Caco-2 (cell line): ENCODE measurements at regions not wholly inside any gene's neighbourhood (a gene's known extent, or its start where the extent isn't known, plus 50 kb on each side); places are given as distances from the start of the nearest gene placed in this dataset.
A peak's percentile ranks its signal among the peaks of the same experiment; 100 is the strongest.

Source experiments
- BruUV-seq: library from RNA; stranded (reverse); fragments of 400-500 nt; replicated peaks from 2 replicates; lab custom pipeline; 2021; lab: Mats Ljungman, UMichigan
- CTCF ChIA-PET: fragments of 300-600 bp; sonication (Branson Sonifier 250); formaldehyde crosslinking; loops from one replicate; lab custom pipeline; 2022; ENCODE audit warnings: antibody characterized with exemption; lab: Charles Lee
- POLR2A ChIA-PET: fragments of 300-600 bp; sonication (Branson Sonifier 250); formaldehyde crosslinking; loops from one replicate; lab custom pipeline; 2022; ENCODE audit warnings: antibody characterized with exemption; lab: Charles Lee
- DNase-seq, 2 experiments: peaks; one replicate each; pipeline versions ENCODE4 v3.0.0 to v3.0.0-alpha.2; 2020 to 2022
- H3K27me3 ChIP-seq: replicated peaks from 2 replicates; pipeline ENCODE4 v1.6.0; 2011; ENCODE audit warnings: low read length; ENCODE audit not compliant: control insufficient read depth, insufficient read depth
- H3K36me3 ChIP-seq: 2 replicates; pipeline ENCODE4 v1.5.1; 2011; ENCODE audit warnings: low read length; ENCODE audit not compliant: control insufficient read depth, insufficient read depth
- H3K4me1 ChIP-seq: fragments of 250-450 bp; sonication (Bioruptor Pico); 2 replicates; pipeline ENCODE4 v1.5.1; 2020; ENCODE audit warnings: mild to moderate bottlenecking
- H3K4me3 ChIP-seq: 2 replicates; pipeline ENCODE4 v1.5.1; 2011; ENCODE audit warnings: low read depth, mild to moderate bottlenecking, control low read depth, low read length
- H3K9me3 ChIP-seq: fragments of 250-450 bp; sonication (Bioruptor Pico); 2 replicates; pipeline ENCODE4 v1.5.1; 2020; ENCODE audit warnings: mild to moderate bottlenecking, moderate library complexity
- H3K27ac Mint-ChIP-seq: one replicate; pipeline ENCODE4 v1.8.0; 2022; ENCODE audit warnings: mixed read lengths; ENCODE audit not compliant: unreplicated experiment
- H3K27me3 Mint-ChIP-seq: one replicate; pipeline ENCODE4 v1.8.0; 2022; ENCODE audit warnings: mixed read lengths; ENCODE audit not compliant: insufficient read depth, unreplicated experiment
- H3K36me3 Mint-ChIP-seq: one replicate; pipeline ENCODE4 v1.8.0; 2022; ENCODE audit warnings: mild to moderate bottlenecking, mixed read lengths; ENCODE audit not compliant: insufficient read depth, unreplicated experiment
- H3K4me1 Mint-ChIP-seq: one replicate; pipeline ENCODE4 v1.8.0; 2022; ENCODE audit warnings: low read depth, mixed read lengths; ENCODE audit not compliant: unreplicated experiment
- H3K4me3 Mint-ChIP-seq: one replicate; pipeline ENCODE4 v1.8.0; 2022; ENCODE audit warnings: mild to moderate bottlenecking, moderate library complexity, mixed read lengths; ENCODE audit not compliant: unreplicated experiment
- H3K9me3 Mint-ChIP-seq: one replicate; pipeline ENCODE4 v1.8.0; 2022; ENCODE audit warnings: mixed read lengths; ENCODE audit not compliant: unreplicated experiment
- CTCF ChIP-seq, 2 experiments: fragments of 200-600 bp in 1 of 2; IDR thresholded peaks; 1 replicate in 1 of 2; 2 replicates in 1 of 2; pipeline versions ENCODE4 v1.5.1 to v1.8.0; 2011 to 2022; ENCODE audit warnings: antibody characterized with exemption in 1 of 2, control low read depth in 1 of 2, inconsistent platforms in 1 of 2, low read depth in 1 of 2, low read length in 1 of 2, mild to moderate bottlenecking in 1 of 2, moderate library complexity in 1 of 2; ENCODE audit not compliant: insufficient read depth in 1 of 2, severe bottlenecking in 1 of 2, unreplicated experiment in 1 of 2
- intact Hi-C: fragments of 100-400 bp; cut with micrococcal nuclease; formaldehyde crosslinking; loops from one replicate; pipeline ENCODE4 v1.10.0; 2022; ENCODE audit not compliant: unreplicated experiment

- no peaks in the 10 kb centered on the region for H3K27me3 Mint-ChIP-seq
- H3K36me3 ChIP-seq: no peaks in the 10 kb centered on the region
- no peaks in the 10 kb centered on the region for H3K27me3 ChIP-seq
- no TSS peak for BruUV-seq
- no peaks in the 10 kb centered on the region for H3K36me3 Mint-ChIP-seq
- intact Hi-C loops: no loop called here
- peak; percentile 17 to 40 for DNase-seq
- H3K9me3 ChIP-seq: no peaks in the 10 kb centered on the region; the same call in 1 of the 2 replicates
- no peak overlapping the region for H3K4me3 Mint-ChIP-seq
- H3K9me3 Mint-ChIP-seq: peaks cover 5% of the 10 kb centered on the region
- POLR2A ChIA-PET: interaction anchor here (0.6 kb wide), 1 partner anchor 383 kb away, joined by 3 read pairs; no protein-coding TSS in a partner anchor
- no peak for TF ChIP-seq CTCF (IDR thresholded peaks at IDR 0.05; ENCODE audit: insufficient read depth in 1 of 2, low read depth in 1 of 2, low read length in 1 of 2, severe bottlenecking in 1 of 2, unreplicated experiment in 1 of 2)
- no peak overlapping the region for H3K4me3 ChIP-seq
- CTCF ChIA-PET: no interaction called here
- peaks cover 5% of the 10 kb centered on the region for H3K4me1 Mint-ChIP-seq
- H3K4me1 ChIP-seq: peaks cover 14% of the 10 kb centered on the region; the same call in 1 of the 2 replicates
- no peak overlapping the region for H3K27ac Mint-ChIP-seq
Measured at GRCh38 chr2:59947917-59948541, 605.4 kb downstream of the BCL11A start.

- BruUV-seq: no TSS peak
- POLR2A ChIA-PET: no interaction called here
Measured at GRCh38 chr2:59947209-59947608, 606.2 kb downstream of the BCL11A start.

GRCh38 chr2:59939236-59939635 is 614.2 kb downstream of the BCL11A start:
- intact Hi-C loops: loop anchor here (10.0 kb wide), 1 partner anchor 616 kb away; the partner anchor contains the start of gene BCL11A
- H3K4me1 ChIP-seq: no peaks in the 10 kb centered on the region

More at GRCh38 chr2:59947209-59947608, 606.2 kb downstream of the BCL11A start:
- Histone ChIP-seq H3K4me1 (peaks cover 14% of the 10 kb centered on the region; the same call in 1 of the 2 replicates), H3K4me3 (no peak overlapping the region), H3K27me3 (no peaks in the 10 kb centered on the region), H3K36me3 (no peaks in the 10 kb centered on the region), H3K9me3 (no peaks in the 10 kb centered on the region; the same call in 1 of the 2 replicates)
- no peaks in the 10 kb centered on the region for H3K27me3 Mint-ChIP-seq
- CTCF ChIA-PET: no interaction called here
- DNase-seq: no peak
- H3K4me1 Mint-ChIP-seq: peaks cover 5% of the 10 kb centered on the region
- H3K36me3 Mint-ChIP-seq: no peaks in the 10 kb centered on the region
- no peaks in the 10 kb centered on the region for H3K9me3 Mint-ChIP-seq
- no peak overlapping the region for H3K4me3 Mint-ChIP-seq
- intact Hi-C loops: no loop called here
- no peak for TF ChIP-seq CTCF (IDR thresholded peaks at IDR 0.05; ENCODE audit: insufficient read depth in 1 of 2, low read depth in 1 of 2, low read length in 1 of 2, severe bottlenecking in 1 of 2, unreplicated experiment in 1 of 2)
- no peak overlapping the region for H3K27ac Mint-ChIP-seq

More at GRCh38 chr2:59939236-59939635, 614.2 kb downstream of the BCL11A start:
- Histone ChIP-seq H3K36me3 (no peaks in the 10 kb centered on the region), H3K27me3 (no peaks in the 10 kb centered on the region), H3K4me3 (no peak overlapping the region), H3K9me3 (no peaks in the 10 kb centered on the region)
- no peak overlapping the region for H3K27ac Mint-ChIP-seq
- no peak overlapping the region for H3K4me3 Mint-ChIP-seq
- H3K36me3 Mint-ChIP-seq: no peaks in the 10 kb centered on the region
- H3K4me1 Mint-ChIP-seq: no peaks in the 10 kb centered on the region
- H3K27me3 Mint-ChIP-seq: peaks cover 3% of the 10 kb centered on the region
- POLR2A ChIA-PET: no interaction called here
- no peaks in the 10 kb centered on the region for H3K9me3 Mint-ChIP-seq
- CTCF ChIA-PET: no interaction called here
- no peak for TF ChIP-seq CTCF (IDR thresholded peaks at IDR 0.05; ENCODE audit: insufficient read depth in 1 of 2, low read depth in 1 of 2, low read length in 1 of 2, severe bottlenecking in 1 of 2, unreplicated experiment in 1 of 2)
- no peak for DNase-seq
- no TSS peak for BruUV-seq
